Nephron progenitor cell (in vitro differentiated cells): ENCODE measurements at regions not wholly inside any gene's neighbourhood (a gene's known extent, or its start where the extent isn't known, plus 50 kb on each side); places are given as distances from the start of the nearest gene placed in this dataset.

Experiments
- DNase-seq: peaks from one replicate; pipeline ENCODE4 v3.0.0; 2021
- H3K27ac Mint-ChIP-seq: 2 replicates; pipeline ENCODE4 v1.8.0; 2021; ENCODE audit warnings: mild to moderate bottlenecking, moderate library complexity, mixed read lengths
- H3K27me3 Mint-ChIP-seq: 2 replicates; pipeline ENCODE4 v1.8.0; 2021; ENCODE audit warnings: mild to moderate bottlenecking, low read depth, mixed read lengths; ENCODE audit not compliant: poor library complexity
- H3K36me3 Mint-ChIP-seq: 2 replicates; pipeline ENCODE4 v1.8.0; 2021; ENCODE audit warnings: low read depth, mixed read lengths
- H3K4me1 Mint-ChIP-seq: 2 replicates; pipeline ENCODE4 v1.8.0; 2021; ENCODE audit warnings: mixed read lengths
- H3K4me3 Mint-ChIP-seq: 2 replicates; pipeline ENCODE4 v1.8.0; 2021; ENCODE audit warnings: mild to moderate bottlenecking, moderate library complexity, mixed read lengths
- H3K9me3 Mint-ChIP-seq: 2 replicates; pipeline ENCODE4 v1.8.0; 2021; ENCODE audit warnings: mild to moderate bottlenecking, moderate library complexity, mixed read lengths
- CTCF ChIP-seq: fragments of 200-600 bp; sonication (generic); IDR thresholded peaks from 2 replicates; pipeline ENCODE4 v1.5.0; 2021; ENCODE audit warnings: antibody characterized with exemption

GRCh38 chr6:105994591-105995390 is 91.3 kb upstream of the PRDM1 start:
- TF ChIP-seq CTCF = no peak
- no peaks in the 10 kb centered on the region for H3K36me3 Mint-ChIP-seq
- peak; percentile 69 for DNase-seq
- peaks cover 63% of the 10 kb centered on the region for H3K4me1 Mint-ChIP-seq
- H3K27me3 Mint-ChIP-seq = peaks cover 32% of the 10 kb centered on the region
- H3K4me3 Mint-ChIP-seq = peak overlapping the region; percentile 83
- H3K9me3 Mint-ChIP-seq = no peaks in the 10 kb centered on the region
- H3K27ac Mint-ChIP-seq = peak overlapping the region; percentile 95

DNA sequence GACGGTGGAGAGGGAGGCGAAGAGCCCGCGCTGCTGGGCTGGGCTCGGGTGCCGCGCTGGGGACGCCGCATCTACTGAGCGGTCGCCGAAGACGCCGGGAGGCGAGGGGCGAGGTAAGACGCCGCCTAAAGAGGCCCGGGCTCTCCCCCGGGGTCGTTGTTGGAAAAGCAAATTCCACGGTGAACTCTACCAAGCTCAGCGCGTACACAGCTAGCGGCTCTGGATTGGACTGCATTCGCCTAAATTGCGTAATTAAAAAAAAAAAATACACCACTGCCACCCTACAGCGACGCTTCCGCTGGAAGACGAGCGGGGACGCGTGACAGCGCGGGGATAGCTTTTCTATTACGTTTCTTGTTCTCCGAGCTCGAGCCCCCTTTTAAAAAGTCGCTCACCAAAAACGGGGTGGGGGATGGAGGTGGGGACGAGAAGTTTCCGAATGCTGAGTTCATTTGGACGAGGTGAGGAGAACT is 92.0 kb upstream of the PRDM1 start:
- Mint-ChIP-seq H3K27ac (peak overlapping the region; percentile 87), H3K4me3 (peak overlapping the region; percentile 83), H3K27me3 (peaks cover 29% of the 10 kb centered on the region), H3K9me3 (no peaks in the 10 kb centered on the region), H3K36me3 (no peaks in the 10 kb centered on the region), H3K4me1 (peaks cover 64% of the 10 kb centered on the region)
- TF ChIP-seq CTCF = no peak
- DNase-seq = peak; percentile 63

DNA sequence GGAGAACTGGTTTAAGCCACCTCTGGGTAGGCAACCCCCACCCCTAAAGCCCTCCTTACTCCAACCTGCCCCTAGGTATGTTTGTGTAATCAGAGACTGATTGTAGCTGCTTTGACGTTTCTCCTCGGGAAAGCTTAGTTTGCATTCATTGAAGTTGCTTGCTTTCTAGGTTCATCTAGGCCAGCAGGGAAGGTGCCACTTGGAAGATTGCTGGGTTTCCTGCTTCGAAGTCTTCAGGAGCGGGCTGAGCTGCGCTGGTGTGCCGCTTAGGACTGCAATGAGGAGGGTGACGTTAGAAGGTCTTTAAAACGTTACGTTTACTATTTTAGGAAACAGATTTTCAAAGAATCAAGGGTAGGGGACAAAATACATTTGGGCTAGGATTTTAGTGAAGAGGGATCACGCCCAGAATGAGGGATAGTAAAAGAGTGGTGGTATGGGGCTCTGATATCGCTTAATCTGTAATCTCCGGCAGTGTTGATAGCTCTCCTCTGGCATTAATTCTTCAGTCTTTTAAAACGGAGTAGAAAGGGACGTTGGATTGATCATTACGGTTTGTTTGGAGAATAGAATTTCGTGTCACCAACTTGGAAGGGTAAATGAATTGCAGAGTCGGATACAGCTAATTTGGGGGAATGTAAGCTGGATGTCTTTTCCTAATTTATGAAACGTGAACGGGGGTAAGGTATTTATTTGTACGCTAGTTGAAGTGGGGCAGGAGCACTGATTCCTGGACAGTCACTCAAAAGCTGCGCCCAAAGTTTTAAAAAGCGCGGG is 92.6 kb upstream of the PRDM1 start:
- H3K9me3 Mint-ChIP-seq = no peaks in the 10 kb centered on the region
- peak overlapping the region; percentile 41 for H3K27ac Mint-ChIP-seq
- peak overlapping the region; percentile 83 for H3K4me3 Mint-ChIP-seq
- peak; percentile 15 for DNase-seq
- peaks cover 64% of the 10 kb centered on the region for H3K4me1 Mint-ChIP-seq
- no peaks in the 10 kb centered on the region for H3K36me3 Mint-ChIP-seq
- TF ChIP-seq CTCF = no peak
- peaks cover 29% of the 10 kb centered on the region for H3K27me3 Mint-ChIP-seq

DNA sequence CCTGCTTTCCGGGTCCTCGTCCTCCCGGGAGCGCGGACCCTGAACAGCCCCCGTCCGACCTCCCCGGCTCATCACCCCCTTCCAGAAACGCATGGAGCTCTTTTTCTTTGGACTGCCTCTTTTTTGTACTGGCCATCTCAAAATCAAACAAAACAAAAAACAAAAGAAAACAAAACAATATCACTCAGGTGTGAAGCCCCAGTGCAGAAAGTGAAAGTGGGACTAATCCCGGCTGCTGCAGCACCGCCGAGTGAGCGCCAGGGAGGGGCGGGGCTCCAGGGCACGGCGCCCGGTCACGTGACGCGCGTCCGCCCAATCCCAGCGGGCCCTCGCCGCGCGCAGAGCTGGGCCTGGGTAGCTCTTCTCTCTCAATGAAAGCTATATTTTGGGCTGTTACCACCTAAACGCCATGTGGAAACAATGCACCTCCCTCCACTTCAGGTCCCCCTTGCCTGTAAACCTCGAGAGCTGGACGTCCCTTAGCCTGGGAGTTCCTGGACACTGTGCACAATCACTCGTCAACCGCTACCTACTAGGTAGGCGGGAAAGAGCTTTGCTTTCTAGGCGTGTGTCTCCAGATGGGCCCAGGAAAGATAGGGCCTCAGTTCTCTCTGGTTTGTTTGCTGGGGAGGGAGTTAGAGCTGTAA is 93.7 kb upstream of the PRDM1 start:
- Mint-ChIP-seq H3K9me3 (no peaks in the 10 kb centered on the region), H3K27ac (no peak overlapping the region), H3K4me3 (peak overlapping the region; percentile 83), H3K36me3 (no peaks in the 10 kb centered on the region), H3K27me3 (peaks cover 27% of the 10 kb centered on the region), H3K4me1 (peaks cover 69% of the 10 kb centered on the region)
- TF ChIP-seq CTCF = no peak
- peak; percentile 85 for DNase-seq

DNA sequence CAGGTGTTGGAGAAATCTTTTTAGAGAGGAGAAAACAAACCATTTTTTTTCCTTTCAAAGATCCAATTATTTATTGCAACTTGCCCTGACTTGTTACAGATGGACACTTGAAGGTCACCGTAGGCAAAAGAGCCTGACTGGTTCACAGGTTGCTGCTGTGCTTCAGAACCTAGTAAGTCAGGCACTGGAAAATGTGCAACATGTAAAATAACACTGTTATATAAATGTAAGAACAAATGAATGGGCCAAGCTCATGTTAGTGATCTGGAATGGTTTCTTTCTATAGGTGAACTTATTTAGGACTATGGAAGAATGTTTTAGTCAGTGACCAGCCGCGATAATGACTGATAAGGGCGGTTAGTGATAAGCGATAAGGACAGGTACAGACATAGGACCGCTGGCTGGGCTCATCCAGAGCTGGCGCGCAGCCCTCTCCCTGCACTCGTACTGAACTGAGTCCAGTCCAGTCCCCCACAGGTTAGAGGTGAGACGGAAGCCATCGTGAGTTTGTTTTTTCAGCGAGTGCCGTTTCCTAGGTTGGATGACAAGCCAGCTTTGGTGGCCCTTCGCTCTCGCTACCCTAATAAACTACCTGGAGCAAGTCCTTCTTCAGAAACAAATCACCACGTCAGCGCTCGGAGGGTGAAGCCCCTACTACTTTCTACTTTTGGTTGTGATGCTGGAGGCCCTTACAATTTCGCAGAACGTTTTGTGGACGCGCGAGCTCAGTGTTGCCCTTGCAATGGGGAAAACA is 94.4 kb upstream of the PRDM1 start:
- Mint-ChIP-seq H3K27me3 (peaks cover 28% of the 10 kb centered on the region), H3K4me3 (peak overlapping the region; percentile 83), H3K36me3 (no peaks in the 10 kb centered on the region), H3K27ac (no peak overlapping the region), H3K4me1 (peaks cover 69% of the 10 kb centered on the region), H3K9me3 (no peaks in the 10 kb centered on the region)
- DNase-seq = peak; percentile 23
- no peak for TF ChIP-seq CTCF
